Head of caudate nucleus (tissue), 42 donors: ENCODE measurements at regions not wholly inside any gene's neighbourhood (a gene's known extent, or its start where the extent isn't known, plus 50 kb on each side); places are given as distances from the start of the nearest gene placed in this dataset.
"Not testable (repeated sequence)": the region's sequence is repeated elsewhere in the genome, so short reads cannot be mapped to it uniquely, and the experiment has no call there.

Experiments used
- DNase-seq, 42 donors: peaks; one replicate each; pipeline versions ENCODE4 v3.0.0 to v3.0.0-alpha.2; 2020 to 2021; ENCODE audit warnings: mixed read lengths in 7 of 42
- intact Hi-C: fragments of 100-400 bp; cut with DNase I; formaldehyde crosslinking; loops from one replicate; pipeline ENCODE4 v1.15.0; 2022

DNA sequence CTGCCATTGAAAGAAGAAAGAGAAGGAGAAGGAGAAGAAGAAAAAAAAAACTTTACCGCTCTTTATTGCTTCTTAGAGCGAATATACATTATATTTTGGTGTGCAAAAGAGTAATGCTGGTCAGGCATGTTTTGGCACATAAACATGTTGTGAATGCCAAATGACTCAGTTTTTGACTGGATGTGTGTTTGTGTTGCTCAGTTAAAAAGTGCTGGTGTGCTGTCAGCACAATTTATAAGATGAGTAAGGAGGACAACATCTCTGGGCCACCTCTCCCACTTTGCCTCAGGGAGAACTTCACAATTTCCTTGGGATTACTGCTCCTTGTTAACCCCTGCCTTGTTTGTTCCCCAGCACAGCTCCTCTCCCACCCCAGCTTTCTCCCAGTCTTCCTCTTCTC lies 584.8 kb downstream of the ETNK1 start:
- intact Hi-C loops = no loop called here
- DNase-seq = no peak

DNA sequence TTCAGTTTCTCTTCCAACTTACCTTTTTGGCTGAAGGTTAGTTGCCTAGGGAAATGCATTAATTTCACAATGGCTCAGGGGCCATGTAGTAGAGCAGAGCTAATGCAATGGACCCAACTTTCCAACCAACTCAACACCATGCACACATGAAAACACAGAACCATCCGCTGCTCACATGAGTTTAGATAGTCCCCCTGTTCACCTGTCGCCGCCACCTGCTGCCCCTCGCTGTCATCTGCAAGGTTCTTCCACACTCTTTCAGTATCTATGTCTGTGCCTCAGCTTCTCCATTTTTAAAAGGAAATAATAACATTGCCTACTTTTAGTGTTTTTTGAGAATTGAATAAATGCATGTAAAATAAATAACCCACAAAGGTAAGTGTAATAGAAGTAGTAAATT lies 585.6 kb downstream of the ETNK1 start:
- intact Hi-C loops = no loop called here
- no peak for DNase-seq

DNA sequence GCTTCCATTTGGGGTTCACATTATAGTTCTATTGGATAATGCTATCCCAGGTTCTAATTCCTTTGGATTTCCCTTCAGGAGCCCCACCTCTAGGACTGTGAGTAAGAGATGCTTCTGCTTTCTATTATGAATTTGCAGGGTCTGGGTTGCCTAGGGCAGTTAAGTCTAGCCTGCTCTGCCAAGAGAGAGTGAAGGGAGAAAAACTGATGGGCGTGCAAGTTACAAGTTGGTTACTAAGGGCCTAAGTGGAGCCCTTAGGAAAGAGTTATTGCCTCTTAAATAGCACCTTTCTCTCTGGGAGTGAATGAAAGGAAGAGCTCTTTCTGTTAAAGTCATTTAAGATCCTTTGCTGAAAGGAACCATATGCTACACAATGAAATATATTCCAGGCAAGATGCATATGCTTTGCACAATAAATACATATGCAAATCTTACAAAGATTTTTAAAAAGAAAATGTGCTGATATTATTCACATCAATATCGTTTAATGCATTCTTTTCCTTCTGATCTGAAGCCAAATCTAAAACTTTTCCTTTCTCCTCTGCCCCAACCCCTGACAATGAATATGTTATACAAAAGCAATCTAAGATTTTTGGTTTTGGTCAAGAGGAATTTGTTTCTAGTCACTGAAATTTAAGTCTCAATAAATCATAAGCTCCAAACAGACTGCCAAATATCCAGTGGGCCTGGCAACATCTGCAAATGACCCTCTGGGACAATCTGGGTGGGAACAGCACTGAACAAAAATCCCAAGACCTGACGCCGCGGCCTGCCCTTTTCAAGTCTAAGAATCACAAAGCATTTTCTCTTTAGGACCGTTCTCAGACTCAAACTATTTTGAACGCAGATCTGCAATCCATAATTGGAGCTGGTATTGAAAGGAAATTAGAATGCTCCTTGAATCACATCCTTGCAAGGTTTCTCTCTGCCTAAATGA lies 586.7 kb downstream of the ETNK1 start:
- intact Hi-C loops = no loop called here
- no peak for DNase-seq

DNA sequence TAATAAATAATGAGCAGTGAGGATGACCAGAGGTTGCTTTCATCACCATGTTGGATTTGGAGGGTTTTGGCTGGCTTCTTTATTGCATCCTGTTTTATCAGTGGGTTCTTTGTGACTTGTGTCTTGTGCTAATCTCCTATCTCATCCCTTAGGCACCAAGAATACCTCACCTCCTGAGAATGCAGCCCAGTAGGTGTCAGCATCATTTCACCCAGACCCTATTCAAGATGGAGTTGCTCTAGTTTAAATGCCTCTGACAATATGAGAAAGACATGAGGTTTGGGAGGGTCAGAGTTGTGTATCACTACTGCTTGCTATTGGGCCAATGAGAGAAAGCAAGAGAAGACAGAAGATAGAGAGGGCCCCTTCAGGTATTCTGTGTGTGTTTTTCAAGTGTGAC lies 592.2 kb downstream of the ETNK1 start:
- DNase-seq = no peak
- intact Hi-C loops = no loop called here

DNA sequence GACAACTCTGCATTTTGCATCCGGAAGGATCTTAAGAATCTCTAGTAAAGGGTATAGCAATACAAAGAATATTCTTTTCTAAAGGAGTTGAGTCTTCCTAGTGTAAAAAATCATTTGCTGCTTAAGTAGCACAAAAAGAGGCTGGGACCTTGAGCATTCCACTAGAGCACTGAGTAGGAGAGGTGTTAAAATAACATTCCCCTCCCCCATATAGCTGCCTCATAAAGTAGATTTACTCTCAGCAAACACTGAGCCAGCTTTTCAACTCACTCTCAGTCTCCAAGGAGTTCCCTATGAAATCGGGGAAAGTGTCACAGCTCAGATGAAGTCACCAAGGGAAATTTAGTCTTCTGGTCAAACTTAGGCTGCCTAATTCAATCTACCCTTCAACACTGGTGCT lies 592.7 kb downstream of the ETNK1 start:
- intact Hi-C loops = no loop called here
- DNase-seq = peak in 2 of 42 donors; percentile 3 to 26

DNA sequence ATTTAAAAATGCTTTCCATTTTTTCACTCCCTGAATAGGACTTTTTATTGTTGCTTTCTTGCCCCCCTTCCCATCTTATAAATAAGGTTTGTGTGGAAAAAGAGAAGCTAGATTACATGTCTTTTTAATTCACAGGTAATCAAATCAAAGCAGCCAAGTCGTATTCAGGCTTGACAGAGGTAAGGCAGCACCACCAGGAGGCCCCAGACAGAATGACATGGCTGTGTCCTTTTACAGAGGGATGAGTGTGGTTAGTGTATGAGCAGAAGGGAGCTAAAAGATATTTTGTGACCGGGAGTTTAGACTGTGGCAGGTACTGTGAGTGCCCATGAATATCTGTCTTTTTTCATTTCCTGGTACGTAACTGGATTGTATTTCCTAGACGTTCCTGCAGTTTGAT lies 596.1 kb downstream of the ETNK1 start:
- intact Hi-C loops = no loop called here
- DNase-seq = peak in 10 of 42 donors; percentile 12 to 50 (median 23)

DNA sequence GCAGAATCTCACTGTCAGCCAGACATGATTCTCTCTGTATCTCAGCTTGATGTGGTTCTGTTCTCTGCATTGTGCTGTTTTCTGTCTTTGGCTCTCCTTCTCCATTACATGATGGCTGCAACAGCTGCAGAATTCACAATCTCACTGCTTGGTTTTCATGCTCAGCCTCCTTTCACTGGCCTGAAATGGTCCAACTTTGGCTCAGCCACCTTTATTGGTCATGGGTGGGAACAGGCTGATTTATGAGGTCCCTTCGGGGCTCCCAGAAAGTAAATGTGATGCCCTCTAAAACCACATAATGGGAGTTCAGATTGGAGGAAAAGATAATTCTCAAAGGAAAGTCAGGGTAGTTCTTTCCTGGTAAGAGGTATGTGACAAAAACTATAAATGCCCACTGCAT lies 597.0 kb downstream of the ETNK1 start:
- intact Hi-C loops = no loop called here

DNA sequence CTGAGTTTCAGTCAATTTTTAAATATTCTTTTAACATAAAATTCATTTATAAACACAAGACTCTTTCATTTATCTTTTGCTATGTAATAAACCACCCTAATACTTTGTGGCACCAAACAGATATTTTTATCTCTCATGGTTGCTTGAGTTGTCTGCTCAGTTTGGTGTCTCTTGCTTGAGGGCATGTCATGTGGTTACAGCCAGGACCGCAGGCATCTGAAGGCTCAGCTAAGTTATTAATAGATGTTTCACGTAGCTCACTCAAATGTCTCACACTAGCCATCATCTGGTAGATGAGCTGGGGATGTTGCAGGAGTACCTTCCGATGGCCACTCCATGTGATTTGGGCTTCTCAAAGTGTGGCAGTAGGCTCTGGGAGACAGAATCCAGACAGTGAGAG lies 597.8 kb downstream of the ETNK1 start:
- intact Hi-C loops = no loop called here
- no peak for DNase-seq

More for the DNA sequence above, 597.0 kb downstream of the ETNK1 start:
- DNase-seq = no peak

DNA sequence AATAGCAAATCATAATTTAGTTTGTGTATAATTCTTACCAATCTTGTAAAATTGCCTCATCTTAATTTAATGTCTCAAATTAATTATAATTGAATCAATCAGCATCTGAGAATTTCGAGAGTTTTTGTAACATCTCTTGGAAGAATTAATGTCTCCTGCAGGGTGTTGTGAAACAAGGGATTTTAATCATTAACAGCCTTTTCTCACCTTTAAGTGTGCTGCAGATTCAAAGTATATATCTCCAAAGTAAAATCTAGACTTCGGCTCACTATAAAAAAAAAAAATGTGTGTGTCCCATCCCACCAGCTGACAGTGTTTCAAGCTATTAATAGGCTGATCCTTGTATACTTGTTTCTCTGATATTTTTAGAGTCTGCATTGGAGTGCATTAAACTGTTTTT lies 603.1 kb downstream of the ETNK1 start:
- DNase-seq = no peak
- intact Hi-C loops = no loop called here

DNA sequence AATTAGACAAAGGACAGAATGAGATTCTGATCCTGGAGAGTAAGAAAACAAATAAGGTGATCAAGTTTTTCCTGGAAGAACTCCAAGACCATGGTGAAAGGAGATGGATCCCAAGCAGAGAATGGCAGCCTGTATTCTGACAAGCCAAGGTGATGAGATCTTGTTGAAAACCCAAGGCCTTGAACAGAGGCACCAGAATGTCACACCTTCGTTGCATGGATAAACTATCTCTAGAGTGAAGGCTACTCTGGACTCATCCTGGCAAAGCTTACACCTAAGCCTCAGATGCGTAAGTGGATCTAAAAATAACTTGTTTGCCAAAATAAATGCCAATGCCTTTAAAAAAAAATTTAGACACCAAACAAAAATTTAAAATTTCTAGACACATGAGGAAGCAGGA lies 605.9 kb downstream of the ETNK1 start:
- no peak for DNase-seq
- intact Hi-C loops = no loop called here

DNA sequence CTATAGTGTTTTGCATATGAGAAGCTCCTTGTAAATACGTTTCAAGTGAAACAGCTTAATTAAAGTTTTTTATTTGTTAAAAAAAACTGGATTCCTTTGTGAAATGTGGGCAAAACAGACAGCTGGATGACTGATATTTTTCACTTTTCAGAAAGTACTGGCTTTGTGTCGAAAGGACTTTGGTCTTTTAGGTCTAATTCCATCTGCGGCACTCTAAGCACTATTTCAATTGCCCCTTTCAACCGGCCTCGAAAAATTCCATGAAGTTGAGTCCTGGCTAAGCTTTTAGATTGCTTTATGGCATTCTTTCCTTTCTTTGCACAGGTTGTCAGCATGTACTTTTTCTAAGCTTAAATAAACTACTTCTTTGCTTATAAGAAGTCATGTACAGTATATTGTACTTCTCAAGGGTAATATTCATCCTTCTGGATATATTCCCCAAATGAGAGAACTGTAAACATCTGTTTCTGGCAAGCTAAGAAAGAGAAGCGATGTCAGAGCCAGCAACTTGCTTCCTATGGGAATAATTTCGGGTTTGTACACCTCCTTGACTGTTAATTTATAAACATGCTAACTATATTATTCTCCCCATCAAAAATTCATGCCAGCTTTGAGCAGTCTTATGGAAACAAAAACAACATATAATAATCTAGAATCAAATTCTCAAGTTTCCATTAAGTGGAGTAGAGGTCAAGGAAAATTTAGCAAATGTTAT lies 611.3 kb downstream of the ETNK1 start:
- intact Hi-C loops = no loop called here
- DNase-seq = no peak

DNA sequence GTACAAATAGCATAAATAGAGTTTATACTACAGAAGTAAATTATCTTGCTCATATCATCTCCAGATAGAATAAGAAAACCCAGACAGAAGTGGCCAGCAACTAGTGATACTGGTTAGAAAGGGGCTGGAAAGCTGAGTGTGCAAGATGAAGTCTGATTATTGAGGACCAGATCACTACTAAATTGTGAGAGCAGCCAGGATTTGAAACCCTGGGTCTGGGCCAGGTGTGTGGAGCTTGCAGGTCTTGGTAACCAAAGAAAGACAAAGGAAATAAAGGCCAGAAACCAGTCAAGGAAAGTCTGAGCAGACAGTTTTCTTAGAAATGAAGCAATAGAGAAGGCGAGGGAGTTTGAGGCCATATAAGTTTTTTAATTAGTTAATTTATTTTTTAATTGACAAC lies 611.8 kb downstream of the ETNK1 start:
- intact Hi-C loops = no loop called here
- no peak for DNase-seq

DNA sequence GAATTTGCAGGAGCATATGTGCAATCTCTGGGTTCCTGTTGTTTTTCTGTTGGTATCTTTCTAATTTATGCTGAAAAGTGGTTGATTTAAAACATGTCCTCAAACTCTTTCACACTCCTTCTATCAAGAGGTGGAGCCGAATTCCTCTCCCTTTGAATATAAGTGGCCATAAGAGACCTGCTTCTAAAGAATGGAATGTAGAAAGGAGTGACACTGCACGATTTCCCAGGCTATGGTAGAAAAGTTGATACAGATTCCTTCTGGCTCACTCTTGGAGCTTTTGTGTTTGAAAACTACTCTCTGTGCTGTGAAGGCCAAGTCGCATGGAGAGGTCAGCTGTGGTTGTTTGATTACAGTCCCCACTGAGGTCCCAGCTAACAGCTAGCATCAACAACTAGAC lies 613.2 kb downstream of the ETNK1 start:
- intact Hi-C loops = no loop called here
- DNase-seq = no peak

DNA sequence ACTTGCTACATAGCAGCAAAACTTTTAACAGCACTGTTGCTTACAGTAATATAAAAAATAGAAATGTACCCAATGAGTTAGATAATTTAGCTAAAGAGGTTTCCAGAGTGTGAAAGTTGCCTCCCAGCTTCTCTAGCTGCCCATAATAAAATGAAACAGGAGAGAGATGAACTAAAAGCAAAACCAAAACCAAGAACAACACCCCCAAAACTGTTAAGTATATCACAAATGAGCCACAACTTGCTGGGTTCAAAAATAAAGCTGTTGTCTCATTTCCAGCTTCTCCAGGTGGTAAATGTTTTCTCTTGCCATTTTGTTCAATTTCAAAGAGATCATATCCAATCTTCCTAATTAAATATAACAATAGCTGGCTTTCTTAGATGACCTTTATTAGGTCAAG lies 614.0 kb downstream of the ETNK1 start:
- no peak for DNase-seq
- intact Hi-C loops = no loop called here

DNA sequence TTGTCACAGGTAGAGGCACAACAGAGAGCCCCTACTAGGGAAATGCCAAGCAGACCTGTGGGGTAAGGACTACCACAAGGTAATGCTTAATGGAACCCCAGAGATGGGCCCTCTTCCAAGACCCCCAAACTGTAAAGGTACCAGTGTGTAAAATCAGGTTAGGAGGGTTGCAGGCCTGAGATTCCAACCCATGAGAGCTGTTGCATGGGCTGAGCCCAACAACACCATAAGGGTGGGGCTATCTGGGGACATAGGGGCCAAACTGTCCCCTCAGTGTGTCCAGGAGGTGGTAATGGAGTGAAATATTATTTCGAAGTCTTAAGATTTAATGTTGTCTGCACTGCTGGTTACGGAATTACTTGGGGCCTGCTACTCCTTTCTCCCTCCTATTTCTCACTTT lies 620.2 kb downstream of the ETNK1 start:
- no peak for DNase-seq
- intact Hi-C loops = no loop called here

DNA sequence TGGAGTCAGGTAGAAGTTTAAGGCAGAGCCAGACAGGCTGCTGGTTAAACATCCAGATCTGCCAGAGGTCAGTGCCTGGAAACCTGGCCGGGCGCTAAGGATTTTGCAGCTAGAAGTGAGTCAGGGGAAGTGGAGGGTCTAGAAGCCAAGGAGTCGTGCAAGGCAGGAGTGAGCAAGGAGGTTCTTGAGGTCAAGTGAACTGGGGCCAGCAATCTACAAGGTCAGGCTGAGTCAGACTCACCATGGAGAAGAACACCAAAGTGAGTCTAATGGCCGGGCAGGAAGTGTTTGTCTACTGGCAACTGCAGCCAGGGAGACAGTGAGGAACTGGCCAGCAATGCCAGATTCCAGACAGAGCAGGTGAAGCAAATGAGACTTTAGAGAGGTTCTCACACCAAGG lies 628.2 kb downstream of the ETNK1 start:
- no peak for DNase-seq
- intact Hi-C loops = no loop called here

DNA sequence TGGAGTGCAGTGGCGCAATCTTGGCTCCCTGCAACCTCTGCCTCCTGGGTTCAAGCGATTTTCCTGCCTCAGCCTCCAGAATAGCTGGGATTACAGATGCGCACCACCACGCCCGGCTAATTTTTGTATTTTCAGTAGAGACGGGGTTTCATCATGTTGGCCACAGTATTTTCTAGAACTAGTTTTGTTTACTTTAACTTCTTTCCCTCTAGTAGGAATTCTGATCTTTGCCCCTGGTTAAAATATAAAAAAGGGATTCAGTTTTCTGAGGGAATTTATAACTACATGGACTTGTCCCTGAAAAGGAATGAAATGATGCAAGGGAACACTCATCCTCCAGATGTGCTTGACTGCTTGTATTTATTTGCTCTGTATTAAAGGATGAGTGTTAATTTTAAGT lies 628.9 kb downstream of the ETNK1 start:
- intact Hi-C loops, DNase-seq: not testable (repeated sequence)

DNA sequence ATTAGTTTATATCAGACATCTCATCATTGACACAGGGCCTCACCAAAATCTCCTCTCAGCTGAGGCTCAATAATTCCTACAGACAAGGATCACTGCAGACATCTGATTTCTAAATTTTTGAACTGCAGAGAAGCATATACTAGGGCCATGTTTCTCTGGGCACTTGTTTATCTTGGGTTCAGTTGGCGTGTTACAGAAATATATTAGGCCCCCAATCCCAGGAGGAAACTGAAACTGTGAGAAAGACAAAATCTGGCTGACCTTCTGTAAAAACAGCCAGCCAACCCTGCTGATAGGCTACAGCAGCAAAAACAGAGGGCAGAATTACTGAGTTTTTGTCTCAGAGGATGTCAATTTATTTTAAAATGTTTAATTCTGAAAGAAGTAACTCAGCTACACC lies 634.6 kb downstream of the ETNK1 start:
- intact Hi-C loops = no loop called here
- DNase-seq = no peak

DNA sequence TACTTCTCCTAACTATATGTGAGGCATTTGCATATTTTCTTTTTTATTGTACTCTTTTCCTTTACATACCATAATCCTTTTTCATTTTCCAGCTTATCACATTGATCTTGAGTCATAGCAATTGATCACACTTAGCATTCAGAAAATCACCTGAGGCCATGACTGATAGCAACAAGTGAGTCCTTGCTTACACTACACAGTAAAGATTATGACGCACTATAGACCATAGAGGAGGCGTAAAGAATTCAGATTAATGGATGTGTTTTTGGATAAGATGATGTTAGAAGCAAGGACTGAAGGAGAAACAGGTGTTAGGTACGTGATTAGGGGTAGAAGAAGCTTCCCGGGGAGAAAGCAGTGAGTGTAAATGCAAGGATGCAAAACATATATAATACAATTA lies 637.7 kb downstream of the ETNK1 start:
- intact Hi-C loops = no loop called here
- DNase-seq = no peak

DNA sequence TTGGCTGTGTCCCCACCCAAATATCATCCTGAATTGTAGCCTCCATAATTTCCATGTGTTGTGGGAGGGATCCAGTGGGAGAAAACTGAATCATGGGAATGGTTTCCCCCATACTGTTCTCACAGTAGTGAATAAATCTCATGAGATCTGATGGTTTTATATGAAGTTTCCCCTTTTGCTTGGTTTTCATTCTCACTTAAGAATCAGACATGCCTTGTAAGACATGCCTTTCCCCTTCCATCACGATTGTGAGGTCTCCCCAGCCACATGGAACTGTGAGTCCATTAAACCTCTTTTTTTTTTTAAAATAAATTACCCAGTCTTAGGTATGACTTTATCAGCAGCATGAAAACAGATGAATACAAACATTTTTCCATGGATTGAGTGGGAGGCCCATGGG lies 652.9 kb downstream of the ETNK1 start:
- intact Hi-C loops = no loop called here
- DNase-seq = no peak

DNA sequence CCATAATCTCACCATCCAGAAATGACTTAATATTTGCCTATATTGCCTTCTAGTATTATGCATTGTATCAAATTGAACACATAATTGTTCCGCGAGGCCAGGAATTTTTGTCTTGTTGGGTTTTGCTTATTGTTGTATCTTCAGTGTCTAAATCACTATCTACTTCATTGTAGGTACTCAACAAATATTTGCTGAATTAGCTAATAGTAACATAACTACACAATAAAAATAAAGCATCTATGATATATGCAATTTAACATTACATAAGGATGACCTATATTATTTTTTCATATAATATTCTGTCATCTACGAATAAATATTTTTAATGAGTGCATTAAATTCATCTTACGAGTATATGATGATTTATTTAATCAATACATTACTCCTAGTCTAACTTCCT lies 656.3 kb downstream of the ETNK1 start:
- no peak for DNase-seq
- intact Hi-C loops = no loop called here
